ENCODE measurements at regions not wholly inside any gene's neighbourhood (a gene's known extent, or its start where the extent isn't known, plus 50 kb on each side); places are given as distances from the start of the nearest gene placed in this dataset.

DNA sequence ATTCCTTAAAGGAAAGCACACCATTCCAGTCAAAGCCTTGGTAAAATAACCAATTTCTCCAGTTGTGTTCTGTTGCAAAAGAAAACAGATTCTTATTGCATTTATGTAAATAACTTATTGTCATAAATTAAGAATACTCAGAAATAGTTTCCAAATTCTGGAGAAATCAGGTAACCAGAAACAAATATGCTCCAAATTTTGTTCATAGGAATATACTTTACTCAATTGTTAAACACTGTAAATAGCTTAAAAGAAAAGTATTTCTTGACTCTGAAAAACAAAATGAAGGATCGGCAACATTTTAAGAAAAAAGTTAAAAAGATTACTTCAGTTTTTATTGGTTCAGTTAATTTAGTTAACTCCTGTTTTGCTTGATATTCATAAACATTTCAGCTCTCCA lies 67.1 kb upstream of the PIK3CG start:
- ChIA-PET CTCF (interaction anchor here (8.0 kb wide), 1 partner anchor 352 kb away, joined by 166 read pairs; no protein-coding TSS in a partner anchor), POLR2A (no interaction called here)
- no peaks in the 10 kb centered on the region for H3K27me3 Mint-ChIP-seq
- no peak overlapping the region for H3K4me3 Mint-ChIP-seq
- H3K36me3 Mint-ChIP-seq (ENCODE audit: low read depth) = no peaks in the 10 kb centered on the region
- peaks cover 2% of the 10 kb centered on the region for H3K4me1 Mint-ChIP-seq
- H3K27ac Mint-ChIP-seq = no peak overlapping the region
- H3K9me3 Mint-ChIP-seq = peaks cover 12% of the 10 kb centered on the region
- TF ChIP-seq, protein P1, sequence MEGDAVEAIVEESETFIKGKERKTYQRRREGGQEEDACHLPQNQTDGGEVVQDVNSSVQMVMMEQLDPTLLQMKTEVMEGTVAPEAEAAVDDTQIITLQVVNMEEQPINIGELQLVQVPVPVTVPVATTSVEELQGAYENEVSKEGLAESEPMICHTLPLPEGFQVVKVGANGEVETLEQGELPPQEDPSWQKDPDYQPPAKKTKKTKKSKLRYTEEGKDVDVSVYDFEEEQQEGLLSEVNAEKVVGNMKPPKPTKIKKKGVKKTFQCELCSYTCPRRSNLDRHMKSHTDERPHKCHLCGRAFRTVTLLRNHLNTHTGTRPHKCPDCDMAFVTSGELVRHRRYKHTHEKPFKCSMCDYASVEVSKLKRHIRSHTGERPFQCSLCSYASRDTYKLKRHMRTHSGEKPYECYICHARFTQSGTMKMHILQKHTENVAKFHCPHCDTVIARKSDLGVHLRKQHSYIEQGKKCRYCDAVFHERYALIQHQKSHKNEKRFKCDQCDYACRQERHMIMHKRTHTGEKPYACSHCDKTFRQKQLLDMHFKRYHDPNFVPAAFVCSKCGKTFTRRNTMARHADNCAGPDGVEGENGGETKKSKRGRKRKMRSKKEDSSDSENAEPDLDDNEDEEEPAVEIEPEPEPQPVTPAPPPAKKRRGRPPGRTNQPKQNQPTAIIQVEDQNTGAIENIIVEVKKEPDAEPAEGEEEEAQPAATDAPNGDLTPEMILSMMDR (IDR thresholded peaks at IDR 0.05) = no peak
- intact Hi-C loops (cut with micrococcal nuclease) = no loop called here
- ATAC-seq (ENCODE audit: low read depth) = no peak
- no peak for DNase-seq

DNA sequence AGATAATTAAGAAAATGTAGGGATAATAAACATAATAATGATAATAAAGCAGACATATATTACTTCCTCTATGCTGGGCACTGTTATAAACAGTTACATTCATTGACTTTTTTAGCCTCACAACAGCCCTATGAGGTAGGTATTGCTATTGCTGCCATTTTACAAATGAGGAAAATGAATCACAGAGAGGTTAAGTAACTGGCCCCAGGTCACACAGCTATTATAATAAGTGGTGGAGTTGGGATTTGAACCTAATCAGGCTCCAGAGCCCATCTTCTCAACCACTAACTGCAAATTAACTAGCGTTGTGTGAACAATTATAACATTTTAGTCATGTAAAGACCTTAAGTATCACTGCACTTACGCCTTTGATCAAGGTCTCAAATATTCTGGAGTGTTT lies 62.5 kb upstream of the PIK3CG start:
- Mint-ChIP-seq H3K4me3 (no peak overlapping the region), H3K27ac (no peak overlapping the region), H3K36me3 (ENCODE audit: low read depth) (no peaks in the 10 kb centered on the region), H3K4me1 (no peaks in the 10 kb centered on the region), H3K27me3 (no peaks in the 10 kb centered on the region), H3K9me3 (peaks cover 5% of the 10 kb centered on the region)
- intact Hi-C loops (cut with micrococcal nuclease) = no loop called here
- ATAC-seq (ENCODE audit: low read depth) (no peak), DNase-seq (no peak)
- CTCF ChIA-PET = interaction anchor here (0.5 to 0.6 kb wide), 2 partner anchors 12 to 225 kb away, joined by 3 read pairs; no protein-coding TSS in a partner anchor
- TF ChIP-seq, protein P1 (IDR thresholded peaks at IDR 0.05) = no peak
- POLR2A ChIA-PET = no interaction called here

DNA sequence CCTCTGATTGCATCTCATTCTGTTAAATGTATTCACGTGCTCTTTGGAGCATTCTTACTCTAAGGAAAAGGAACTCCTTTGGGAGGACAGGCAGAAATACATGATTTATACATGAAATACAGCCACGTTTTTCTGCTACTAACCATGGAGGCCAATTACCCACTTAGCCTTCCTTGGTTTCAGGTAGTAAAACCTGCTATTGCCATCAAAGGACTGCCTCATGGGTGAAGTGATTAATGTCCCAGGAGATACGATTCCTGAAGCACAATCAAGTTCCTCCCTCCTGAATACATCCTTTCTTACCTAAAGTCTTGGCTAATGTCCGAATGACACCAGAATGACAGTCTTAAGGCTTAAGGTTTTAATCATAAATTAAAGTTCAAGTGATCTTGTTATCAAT lies 58.5 kb upstream of the PIK3CG start:
- TF ChIP-seq, protein P1 (IDR thresholded peaks at IDR 0.05) = no peak
- Mint-ChIP-seq H3K27ac (no peak overlapping the region), H3K4me1 (peaks cover 4% of the 10 kb centered on the region), H3K36me3 (ENCODE audit: low read depth) (no peaks in the 10 kb centered on the region), H3K27me3 (no peaks in the 10 kb centered on the region), H3K9me3 (no peaks in the 10 kb centered on the region), H3K4me3 (no peak overlapping the region)
- ChIA-PET CTCF (no interaction called here), POLR2A (no interaction called here)
- ATAC-seq (ENCODE audit: low read depth) (no peak), DNase-seq (no peak)
- intact Hi-C loops (cut with micrococcal nuclease) = no loop called here

DNA sequence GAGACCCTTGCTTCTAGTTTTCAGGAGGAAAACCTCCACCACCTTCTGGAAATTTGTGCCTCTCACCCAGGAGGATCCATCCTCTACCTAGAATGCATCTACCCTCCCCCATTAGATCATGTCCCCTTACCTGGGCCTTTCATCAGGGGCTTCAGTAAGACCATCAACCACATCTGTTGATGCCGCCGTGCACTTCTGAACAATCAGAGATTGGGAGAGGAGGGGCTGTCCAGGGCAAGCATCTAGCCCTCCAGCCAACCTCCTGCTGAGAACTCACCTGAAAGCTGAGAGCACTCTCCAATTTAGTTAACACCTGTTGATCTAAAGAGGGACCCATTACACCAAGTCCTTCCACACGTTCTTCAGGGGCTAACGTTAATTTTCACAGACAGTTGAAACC lies 57.6 kb upstream of the PIK3CG start:
- ATAC-seq (ENCODE audit: low read depth) = no peak
- Mint-ChIP-seq H3K27me3 (no peaks in the 10 kb centered on the region), H3K27ac (no peak overlapping the region), H3K36me3 (ENCODE audit: low read depth) (no peaks in the 10 kb centered on the region), H3K9me3 (no peaks in the 10 kb centered on the region), H3K4me3 (no peak overlapping the region), H3K4me1 (peaks cover 13% of the 10 kb centered on the region)
- TF ChIP-seq, protein P1 (IDR thresholded peaks at IDR 0.05) = no peak
- intact Hi-C loops (cut with micrococcal nuclease) = no loop called here
- ChIA-PET POLR2A (interaction anchor here (0.5 to 0.6 kb wide), 2 partner anchors 319 to 907 kb away, joined by 4 to 9 read pairs; no protein-coding TSS in a partner anchor), CTCF (interaction anchor here (1.8 kb wide), 1 partner anchor 341 kb away, joined by 5 read pairs; no protein-coding TSS in a partner anchor)
- DNase-seq = no peak

DNA sequence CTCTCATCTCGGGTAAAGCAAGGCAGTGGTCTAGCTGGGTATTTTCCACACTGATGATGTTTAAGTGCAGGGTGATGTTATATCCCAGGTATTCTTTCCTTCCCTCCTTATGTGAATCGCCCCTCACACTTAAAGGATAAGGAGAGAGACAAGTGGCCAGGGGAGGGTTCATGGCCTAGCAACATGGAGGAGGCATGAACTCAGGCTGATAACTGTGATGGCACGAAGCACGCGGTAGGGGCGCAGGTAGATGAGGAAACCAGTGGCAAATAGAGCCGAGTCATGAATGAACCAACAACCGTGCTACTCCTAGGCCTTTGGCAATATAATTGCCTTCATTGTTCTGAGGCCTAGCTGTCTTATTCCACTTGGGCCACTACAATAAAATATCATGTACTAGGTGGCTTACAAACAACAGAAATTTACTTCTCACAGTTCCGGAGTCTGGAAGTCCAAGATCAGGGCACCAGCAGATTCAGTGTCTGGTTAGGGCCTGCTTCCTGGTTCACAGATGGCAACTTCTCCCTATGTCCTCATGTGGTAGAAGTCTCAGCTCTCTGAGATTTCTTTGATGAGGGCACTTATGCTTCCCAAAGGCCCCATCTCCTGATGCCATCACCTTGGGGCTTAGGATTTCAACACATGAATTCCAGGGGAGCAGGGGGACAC lies 56.0 kb upstream of the PIK3CG start:
- ATAC-seq (ENCODE audit: low read depth) = no peak
- Mint-ChIP-seq H3K27me3 (no peaks in the 10 kb centered on the region), H3K36me3 (ENCODE audit: low read depth) (no peaks in the 10 kb centered on the region), H3K9me3 (no peaks in the 10 kb centered on the region), H3K4me1 (peaks cover 18% of the 10 kb centered on the region), H3K4me3 (no peak overlapping the region), H3K27ac (no peak overlapping the region)
- ChIA-PET CTCF (interaction anchor here (1.8 kb wide), 1 partner anchor 339 kb away, joined by 5 read pairs; no protein-coding TSS in a partner anchor), POLR2A (no interaction called here)
- TF ChIP-seq, protein P1 (IDR thresholded peaks at IDR 0.05) = no peak
- intact Hi-C loops (cut with micrococcal nuclease) = no loop called here
- no peak for DNase-seq
